HuH-7.5 (cell line): ENCODE measurements at regions not wholly inside any gene's neighbourhood (a gene's known extent, or its start where the extent isn't known, plus 50 kb on each side); places are given as distances from the start of the nearest gene placed in this dataset.
"Not testable (repeated sequence)": the region's sequence is repeated elsewhere in the genome, so short reads cannot be mapped to it uniquely, and the experiment has no call there.

Source experiments
- DNase-seq: peaks from one replicate; pipeline ENCODE4 v3.0.0; 2011; ENCODE audit warnings: low spot score

DNA sequence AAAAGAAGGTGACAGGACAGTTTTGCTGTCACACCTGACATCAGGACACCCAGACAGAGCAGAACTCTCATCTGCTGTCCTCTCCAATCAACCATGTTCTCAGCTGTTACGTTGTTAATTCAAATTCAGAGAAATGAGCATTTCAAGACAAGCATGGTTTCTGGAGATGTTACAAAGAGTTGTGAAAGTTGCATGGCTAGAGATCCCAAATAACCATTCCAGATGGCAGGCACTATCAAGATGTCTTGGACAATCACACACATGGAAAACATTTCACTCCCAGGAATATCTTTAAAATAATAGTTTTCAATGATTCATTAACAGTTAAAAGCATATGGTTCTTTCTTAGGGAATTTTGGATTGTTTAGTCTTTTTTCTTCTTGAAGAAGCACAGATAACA is 533.1 kb downstream of the AGTPBP1 start:
- no peak for DNase-seq

DNA sequence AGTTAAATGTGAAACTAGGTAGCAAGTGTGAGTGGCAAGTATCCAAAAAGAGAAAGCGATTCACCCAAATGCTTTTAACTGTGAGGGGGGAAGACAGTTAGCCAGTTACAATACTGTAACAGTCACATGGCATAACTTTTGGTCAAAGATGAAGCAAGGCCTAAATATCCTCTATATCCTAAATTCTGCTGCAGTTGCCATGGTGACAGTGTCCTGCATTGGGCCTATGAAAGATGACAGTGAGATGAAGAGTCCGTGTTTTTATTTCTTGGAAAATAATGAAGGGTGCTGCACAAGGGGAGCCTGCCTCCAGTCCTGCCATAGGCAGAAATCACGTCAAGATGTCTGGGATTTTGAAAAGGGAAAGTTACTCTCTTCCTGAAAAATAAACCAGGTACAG is 534.6 kb downstream of the NTRK2 start:
- no peak for DNase-seq

DNA sequence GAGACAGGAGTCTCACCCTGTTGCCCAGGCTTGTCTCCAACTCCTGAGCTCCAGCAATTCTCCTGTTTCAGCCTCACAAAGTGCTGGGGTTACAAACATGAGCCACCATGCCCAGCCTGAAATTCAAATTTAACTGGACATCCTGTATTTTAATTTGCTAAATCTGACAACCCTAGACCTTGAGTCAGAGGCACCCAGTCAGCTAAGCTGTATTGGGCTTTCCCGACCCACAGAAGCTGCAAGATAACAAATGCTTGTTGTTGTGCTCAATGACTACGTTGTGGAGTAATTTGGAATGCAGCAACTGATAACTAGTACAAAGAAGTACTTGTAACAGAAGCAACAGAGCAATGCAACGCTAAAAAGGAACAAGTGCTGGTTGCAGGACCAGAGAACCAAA is 533.1 kb downstream of the NTRK2 start:
- DNase-seq = no peak

DNA sequence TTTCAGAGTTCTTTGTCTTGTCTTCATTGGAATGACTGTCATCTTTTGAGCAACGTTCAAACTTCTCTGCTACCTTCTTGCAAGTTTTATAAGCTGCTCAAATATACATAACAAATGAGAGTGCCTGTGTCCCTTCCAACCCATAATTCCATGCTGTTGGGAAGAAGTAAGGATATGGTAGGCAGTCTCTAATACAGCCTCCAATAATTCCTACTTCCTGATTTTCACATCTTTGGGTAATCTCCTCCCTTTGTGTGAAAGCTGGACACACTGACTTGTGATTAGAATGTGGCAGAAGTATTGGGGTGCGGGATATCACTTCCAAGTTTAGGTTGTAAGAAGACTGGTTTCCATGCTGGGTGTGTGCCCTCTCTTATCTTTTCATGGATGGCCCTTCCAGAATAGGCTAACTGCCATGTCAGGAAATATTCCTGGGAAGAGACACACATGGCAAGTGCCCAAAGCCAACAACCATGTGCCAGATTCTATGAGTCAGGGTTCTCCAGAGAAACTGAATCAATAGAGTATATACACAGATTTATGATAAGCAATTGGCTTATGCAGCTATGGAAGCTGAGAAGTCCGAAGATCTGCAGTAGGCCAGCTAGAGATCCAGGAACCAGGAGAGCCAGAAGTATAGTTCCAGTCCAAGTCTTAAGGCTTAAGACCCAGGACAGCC is 531.3 kb downstream of the NTRK2 start:
- no peak for DNase-seq

DNA sequence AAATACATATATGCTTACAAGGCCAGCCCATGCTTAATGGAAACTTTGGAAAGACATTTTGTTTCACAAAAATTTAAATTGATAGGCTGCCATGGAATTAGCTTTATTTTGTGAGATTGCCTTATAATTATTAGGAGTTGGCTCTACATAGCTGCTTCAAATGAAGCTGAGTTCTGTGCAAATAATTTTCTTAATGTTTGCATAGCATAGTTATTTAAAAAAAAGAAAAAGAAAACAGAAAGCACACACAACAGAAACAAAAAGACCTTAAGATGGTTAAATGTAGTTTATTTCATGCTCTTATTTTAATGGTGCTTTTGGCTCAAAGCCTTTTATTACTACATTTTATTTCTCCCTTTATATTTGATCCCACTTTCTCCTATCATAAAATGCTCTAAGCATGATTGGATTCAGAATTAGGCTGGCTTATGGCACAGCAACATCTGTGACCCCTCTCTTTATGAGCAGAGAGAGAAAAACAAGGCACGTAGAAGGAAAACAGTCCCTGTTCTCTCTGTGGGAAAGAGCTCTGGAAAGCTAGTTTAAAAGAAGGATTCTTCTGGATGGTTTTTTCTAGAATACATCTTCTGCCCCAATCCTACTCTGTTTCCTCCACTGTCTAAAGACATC is 530.5 kb downstream of the NTRK2 start:
- no peak for DNase-seq

DNA sequence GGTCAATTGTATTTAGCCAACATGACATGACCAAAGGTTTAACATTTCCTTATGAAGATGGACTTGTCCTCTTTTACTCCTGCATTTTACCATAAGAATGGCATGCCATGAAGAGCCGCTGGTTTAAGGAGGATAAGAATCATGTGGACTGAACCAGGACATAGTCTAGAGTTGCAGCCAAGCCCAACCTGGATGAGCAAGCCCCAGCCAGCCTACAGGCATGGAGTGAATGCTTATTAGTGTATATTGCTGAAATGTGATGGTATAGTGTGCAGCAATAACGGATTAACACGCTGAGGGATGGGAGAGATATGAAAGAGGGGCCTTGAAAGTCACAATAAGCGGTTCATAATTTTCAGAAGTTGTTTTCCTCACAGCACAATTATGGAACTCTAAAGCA is 523.2 kb downstream of the NTRK2 start:
- DNase-seq = no peak

DNA sequence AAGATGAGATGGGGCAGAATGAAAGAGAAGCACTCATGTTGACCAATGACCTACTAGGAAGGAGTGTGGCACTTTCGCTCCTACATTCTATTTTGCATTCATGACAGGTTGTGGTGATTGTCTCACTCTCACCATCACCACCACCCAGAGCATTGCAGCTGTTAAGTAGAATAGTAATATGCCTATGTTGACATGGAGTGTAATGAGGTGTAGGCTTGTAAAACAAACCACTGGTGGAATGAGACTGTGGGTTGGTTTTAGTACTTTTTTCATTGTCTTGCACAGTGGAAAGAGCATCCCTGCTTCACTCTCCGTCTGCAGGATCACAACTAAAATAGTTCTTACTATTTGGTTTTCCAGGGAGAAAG is 516.7 kb downstream of the NTRK2 start:
- DNase-seq = no peak

DNA sequence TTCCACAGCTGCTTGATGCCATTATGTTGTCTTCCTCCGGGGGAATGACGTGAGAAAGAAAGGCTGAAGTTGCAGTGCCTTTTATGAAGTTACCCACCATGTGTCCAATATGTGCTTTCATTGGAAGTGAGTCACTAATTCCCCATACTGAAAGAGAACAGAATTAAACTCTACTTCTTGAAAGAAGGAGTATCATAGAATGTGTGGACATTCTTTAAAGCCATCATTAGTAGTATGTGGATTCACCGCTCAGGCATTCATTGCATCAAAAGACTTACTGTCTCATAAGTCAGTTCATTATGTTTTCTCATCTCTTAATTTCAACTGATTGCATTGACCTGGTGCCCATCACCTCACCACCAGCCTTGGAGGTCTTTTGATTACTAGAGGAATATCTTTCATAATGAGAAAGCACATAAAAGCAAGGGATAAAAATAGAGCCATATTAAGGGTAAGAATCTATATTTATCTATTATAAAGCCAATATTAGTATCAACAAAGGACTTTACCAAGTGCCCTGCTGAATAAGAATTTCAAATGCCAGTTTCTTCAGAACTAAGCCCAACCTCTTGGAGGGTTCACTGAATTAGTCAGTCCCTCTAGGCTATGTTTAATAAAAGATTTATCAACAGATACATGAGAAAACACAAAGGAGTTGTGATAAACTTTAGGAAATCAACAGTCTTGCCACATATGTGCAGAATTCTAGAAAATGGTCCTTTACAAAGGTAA is 516.1 kb downstream of the NTRK2 start:
- no peak for DNase-seq

DNA sequence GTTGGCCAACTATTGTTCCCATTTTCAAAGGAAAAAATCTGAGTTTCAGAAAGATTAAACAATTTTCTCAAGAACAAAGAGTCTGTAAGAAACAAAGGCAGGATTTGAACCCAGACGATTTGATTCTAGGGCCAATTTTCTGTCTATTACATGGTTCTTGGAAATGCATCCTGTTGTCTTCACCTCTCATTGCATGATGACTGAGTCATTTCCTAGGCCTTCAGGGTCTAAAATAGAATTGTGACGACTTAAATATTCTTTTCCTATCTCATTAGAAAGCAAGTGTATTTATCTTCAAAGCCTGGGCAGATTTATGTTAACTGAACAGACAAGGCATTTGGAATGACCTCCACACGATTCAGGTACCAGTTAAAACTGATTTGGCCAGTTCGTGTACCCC is 512.9 kb downstream of the NTRK2 start:
- DNase-seq = no peak

DNA sequence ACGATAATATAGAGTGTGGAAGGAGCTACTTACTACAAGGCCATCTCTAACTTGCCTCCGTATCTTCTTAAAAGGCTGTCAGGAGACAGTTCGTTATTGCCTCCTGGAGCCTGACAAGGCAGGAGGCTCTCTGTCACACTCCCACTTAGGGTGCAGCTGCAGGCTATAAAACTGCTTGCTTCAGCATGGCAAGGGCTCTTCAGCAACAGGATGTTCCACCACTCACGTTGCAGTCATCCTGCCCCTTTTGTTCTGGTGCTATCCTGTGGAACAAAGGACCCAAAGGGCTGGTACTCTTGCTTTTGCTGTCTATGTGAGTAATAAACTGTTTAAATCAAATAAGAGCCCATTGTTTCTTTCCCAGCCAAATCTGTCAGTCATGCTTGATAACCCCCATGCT is 508.9 kb downstream of the NTRK2 start:
- DNase-seq = no peak

DNA sequence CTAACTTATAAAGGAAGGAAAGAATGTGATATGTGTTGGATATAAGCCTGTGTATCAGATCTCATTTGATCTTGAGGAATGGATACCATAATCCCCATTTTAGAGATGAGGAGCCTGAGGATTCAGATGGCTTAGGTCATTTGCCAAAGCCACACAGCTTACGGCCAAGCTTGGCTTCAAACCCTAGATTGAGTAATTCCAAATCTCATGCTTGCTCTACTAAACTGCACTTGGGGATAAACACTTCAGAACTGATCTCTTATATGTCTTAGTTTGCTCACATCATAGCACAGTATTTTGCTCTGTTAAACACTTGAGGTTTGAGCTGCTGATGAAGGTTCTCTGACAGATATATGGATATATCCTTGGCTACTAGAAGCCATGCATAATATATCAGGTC is 504.4 kb downstream of the NTRK2 start:
- no peak for DNase-seq

DNA sequence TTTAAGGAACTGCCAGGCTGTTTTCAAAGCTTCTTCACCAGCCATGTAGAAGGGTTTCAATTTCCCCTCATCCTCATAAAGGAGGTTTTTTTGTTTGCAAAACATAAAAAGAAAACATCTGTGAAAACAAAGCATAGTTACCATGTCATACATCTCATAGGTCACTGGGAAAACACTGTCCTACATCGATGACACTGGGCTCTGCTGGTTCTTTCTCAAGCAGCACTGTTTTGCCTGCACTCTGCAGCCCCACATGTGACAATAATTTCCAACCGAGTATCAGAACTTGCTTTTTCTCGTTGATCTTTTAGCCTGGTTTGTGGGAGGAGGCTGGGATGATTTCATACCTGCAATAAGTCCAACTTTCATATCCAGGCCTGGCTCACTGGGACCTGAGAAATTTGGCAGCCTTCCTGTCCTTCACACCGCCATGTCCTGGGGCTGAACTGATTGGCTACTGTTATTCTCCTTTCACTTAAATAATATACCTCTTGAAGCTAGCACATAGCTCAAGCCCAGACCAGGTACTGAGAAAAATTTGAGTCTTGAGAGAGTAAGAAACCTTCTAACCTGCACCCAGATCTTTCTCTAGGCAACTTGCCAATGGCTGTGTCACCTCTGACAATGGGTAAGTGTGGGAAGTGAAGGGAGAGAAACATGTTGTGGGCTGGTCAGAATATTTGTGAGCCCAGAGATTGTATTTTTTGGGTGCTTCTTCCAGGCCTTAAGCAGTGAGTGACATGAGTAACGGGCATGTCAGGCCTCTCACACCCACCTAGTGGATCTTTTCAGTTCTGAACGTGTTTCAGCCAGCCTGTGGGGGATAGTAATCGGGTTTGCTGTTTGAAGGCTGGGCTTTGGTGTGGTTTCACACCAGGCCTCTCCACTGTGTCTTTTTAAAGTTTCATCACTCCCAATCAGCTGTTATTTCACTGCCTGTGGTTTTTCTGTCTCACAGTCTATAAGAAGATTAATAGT is 502.8 kb downstream of the NTRK2 start:
- no peak for DNase-seq

DNA sequence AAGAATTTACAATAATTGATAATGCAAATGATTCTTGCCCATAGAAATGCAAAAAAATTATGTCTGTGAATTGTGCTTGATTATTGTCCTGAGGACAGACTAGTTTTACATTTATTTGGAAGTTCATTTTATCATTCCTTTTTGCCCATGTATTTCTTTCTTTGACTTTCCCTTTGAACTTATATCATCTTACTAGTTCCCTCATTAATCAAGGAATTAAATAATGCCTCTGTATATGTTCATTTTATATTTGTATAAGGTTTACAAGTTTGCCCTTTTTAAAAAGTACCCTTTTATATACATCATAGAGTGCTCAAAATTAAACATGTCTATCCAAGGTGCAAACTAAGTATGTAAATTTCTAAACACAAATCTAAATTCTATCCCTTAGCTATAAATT is 501.6 kb downstream of the NTRK2 start:
- no peak for DNase-seq

DNA sequence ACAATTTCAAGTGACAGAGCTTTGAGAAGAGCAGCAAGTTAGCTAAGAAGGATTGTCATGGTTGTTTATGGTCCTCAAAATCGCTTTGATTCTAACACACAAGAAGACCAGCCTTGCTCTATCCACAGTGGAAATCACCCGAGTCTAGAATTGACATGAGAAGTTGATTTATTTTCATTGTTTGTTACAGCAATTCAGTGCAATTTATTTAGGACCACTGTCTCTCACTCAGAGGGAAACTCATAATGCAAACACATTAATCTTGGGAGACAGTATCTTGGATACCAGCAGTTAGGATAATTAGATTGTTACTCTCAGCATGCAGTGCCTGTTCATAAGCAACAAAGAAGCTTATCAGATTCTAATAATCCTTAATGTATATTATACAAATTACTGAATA is 498.9 kb downstream of the NTRK2 start:
- DNase-seq = no peak

DNA sequence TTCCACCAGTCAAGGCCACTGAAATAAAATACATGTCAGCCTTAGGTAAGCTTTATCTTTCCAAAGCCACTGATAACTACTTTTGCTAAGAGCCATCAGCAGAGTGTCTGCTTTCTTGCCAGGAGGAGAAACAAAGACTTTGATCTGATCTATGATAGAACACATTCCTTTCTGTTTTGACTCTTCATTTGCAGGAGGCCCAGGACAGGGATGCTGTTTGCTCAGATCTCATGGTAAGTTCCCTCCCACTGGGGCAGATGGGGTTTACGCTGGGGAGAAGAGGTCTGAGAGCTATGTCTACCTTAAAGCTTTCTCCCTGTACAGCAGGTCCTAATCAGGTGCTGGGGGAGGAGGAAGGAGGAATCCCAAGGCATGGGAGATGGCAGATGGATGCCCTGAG is 497.6 kb downstream of the NTRK2 start:
- DNase-seq = no peak

DNA sequence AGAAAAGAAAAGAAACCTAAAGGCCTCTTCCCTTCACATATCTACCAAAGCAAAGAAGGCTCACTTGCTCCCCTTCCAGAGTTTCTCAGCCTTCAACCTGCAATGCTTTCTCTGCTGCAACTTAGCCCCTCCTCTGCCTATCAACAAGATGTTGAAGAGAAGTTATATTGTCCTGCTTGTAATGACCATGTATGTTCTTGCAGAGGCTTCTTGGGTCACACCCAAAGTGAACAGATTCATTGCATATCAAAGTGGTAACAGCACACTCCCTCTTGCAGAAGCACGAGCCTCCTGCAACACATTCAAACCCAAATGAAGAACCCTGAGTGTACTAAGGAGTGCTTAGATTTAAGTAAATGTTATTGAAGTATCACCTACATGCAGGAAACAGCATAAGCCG is 494.3 kb downstream of the NTRK2 start:
- no peak for DNase-seq

DNA sequence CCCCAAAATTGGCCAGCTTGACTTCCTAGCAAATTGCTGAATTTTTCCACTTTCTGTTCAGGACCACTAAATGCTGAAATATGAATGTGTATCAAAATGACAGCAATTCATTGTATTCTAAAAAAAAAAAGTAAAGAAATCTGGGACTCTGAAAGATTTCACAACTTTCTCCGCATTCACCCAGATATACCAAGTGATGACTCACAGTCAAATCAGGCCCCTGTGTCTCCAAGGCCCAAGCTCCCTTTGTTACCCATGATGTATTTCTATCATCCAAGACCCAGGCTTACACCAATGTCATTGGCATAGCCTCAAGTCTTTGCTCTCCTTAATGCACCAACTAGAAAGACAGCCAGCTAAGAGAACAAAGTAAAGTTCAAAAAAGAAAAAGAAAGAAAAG is 493.9 kb downstream of the NTRK2 start:
- no peak for DNase-seq

DNA sequence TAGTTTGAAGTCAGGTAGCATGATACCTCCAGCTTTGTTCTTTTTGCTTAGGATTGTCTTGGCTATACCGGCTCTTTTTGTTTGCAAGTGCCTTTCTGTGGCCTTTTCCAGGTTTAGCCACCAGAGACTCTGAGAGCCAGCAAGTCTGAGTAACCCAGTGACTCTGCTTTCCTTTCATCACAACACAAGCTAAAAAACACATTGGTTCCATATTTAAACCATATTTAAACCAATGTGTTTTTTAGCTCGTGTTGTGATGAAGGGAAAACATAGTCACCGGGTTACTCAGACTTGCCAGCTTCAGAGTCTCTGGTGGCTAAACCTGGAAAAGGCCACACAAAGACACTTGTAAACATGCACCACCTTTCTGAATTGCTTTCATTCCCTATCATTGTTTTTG is 493.3 kb downstream of the NTRK2 start:
- no peak for DNase-seq

DNA sequence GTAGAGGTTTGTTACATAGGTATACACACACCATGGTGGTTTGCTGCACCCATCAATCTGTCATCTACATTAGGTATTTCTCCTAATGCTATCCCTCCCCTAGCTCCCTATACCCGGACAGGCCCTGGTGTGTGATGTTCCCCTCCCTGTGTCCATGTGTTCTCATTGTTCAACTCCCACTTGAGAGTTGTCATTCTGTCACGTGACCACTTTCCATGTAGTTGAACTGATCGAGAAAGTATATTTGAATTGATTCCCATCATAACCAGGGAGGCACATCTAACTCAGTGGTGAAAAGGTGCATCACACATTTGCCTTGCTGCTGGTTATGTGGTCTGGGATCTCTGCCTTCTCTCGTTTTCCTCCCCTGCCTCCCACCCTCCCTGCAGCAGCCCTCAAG is 491.4 kb downstream of the NTRK2 start:
- DNase-seq = not testable (repeated sequence)

DNA sequence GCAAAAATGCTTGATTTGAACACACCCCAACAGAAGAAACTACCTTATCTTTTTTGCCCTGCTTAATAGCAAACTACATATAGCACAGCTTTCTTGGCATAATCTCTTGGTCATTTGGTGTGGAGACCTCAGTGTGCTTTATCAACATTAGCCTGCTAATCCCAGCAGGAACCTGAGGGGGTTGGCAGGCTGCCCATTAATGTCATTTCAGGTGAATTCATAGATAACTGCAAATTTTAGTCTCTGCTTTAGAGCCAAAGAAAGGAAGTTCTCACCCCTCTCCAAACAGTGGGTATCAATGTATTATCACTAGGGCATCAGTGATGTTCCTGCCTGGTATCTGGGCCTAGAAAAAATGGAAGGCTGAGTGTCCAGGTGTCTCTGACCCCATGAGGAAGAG is 489.0 kb downstream of the NTRK2 start:
- DNase-seq = no peak

DNA sequence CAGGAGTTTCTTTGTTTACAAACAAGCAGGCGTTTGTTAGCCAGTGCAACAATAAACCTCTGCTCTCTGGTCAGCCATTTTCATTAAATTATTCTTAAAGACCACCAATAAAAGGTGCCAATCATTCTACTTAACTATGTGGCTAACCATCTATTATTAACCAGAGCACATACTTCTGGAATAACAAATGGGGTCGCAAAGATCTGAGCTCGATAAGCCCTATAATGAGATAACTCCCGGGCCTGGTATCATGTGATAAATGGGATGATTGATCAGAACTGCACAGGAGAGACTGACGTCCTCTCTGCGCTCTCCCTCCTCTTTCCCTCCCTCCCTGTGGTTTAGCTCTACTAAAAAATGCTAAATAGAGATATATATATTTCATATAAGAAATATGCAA is 488.2 kb downstream of the NTRK2 start:
- DNase-seq = no peak

DNA sequence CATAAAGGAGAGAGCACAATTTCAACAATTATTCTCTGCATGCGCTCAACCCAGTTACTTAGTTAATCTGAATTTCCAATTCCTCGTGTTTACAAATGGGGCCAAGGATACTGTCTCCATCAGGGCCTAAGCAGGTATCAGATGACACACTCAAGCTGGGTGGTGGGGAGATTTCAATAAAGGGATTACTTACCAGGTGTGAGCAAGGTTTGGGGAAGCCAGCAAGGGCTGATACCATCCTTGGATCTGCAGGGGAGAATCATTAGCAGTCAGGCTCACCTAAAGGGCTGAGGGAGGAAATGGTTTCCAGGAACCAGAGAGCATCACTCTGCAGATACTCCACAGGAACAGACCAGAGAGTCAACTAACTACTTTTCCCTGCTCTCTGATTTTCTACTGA is 487.1 kb downstream of the NTRK2 start:
- no peak for DNase-seq

DNA sequence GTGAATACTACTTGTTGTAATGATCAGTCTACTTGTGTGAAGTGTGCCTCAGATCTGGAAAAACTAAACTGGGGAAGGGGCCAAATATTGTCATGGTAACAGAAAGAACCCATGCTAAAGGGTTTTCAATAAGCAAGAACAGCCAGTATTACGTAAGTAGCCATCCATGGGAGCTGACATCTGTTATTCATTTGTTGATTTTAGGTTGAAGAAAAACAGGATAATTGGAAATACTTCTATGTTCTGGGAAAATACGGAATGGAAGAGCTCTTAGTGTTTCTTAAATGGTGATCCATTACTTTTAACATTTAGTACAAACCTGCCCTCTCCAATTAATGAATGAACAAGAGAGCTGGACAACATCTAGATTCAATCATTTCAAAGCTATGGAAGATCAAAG is 485.8 kb downstream of the NTRK2 start:
- DNase-seq = no peak
